AG09319 (cell line): ENCODE measurements at regions not wholly inside any gene's neighbourhood (a gene's known extent, or its start where the extent isn't known, plus 50 kb on each side); places are given as distances from the start of the nearest gene placed in this dataset.

Experiments
- DNase-seq: peaks from one replicate; pipeline ENCODE4 v3.0.0-alpha.2; 2010; ENCODE audit warnings: low read depth; ENCODE audit errors: extremely low read depth
- CTCF ChIP-seq: IDR thresholded peaks from 2 replicates; pipeline ENCODE4 v1.5.1; 2011; ENCODE audit warnings: low read depth, mild to moderate bottlenecking, inconsistent platforms, low read length, moderate library complexity

GRCh38 chr5:123754908-123755307 lies 242.9 kb downstream of the CSNK1G3 start:
- DNase-seq = no peak
- TF ChIP-seq CTCF = no peak

DNA sequence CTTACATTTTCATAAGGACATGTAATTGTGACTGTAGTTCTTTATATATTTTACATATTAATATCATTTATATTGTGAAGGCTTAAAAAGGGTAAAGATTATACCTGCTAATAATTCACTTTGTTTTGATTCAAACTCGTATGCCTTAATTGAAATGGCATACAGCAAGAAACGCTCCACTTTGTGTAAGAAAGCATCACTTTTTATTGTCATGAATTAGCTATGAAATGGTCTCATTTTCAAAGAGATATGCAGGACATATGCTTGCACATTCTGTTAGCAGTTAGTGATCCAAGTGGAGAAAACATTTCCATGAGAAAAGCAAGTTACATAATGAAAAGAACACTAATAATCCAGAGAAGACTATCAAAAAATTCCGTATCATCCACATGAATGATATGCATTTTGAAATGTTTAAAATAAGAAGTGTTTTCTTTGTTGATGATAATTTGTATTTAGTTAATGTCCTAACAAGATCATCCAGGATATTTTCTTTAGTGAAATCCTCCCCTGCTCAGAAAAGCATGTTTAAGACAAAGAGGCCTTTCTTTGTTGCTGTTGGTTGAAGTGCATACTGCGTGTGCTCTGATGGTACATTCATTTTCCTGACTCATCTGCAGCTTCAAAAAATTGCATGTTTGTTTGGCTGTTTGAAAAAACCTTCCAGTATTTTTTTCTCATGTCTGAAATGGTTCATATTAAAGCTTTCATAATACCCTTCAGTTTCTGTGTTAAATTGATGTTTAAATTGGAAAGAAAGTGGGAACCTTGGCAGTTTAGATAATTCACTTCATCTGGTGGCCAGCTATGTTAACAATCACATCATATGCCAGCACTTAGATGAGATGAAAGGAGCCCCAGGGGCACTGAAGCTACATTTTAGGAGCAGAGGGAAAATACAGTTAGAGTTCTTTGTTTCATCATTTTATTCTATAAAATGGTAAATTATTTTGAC lies 242.2 kb downstream of the CSNK1G3 start:
- no peak for TF ChIP-seq CTCF
- DNase-seq = no peak

- no peak for TF ChIP-seq CTCF
- no peak for DNase-seq
These were observed 241.4 kb downstream of the CSNK1G3 start for GRCh38 chr5:123753180-123753936.

GRCh38 chr5:123752552-123753179 lies 240.7 kb downstream of the CSNK1G3 start:
- TF ChIP-seq CTCF = no peak
- DNase-seq = peak; percentile 53

DNA sequence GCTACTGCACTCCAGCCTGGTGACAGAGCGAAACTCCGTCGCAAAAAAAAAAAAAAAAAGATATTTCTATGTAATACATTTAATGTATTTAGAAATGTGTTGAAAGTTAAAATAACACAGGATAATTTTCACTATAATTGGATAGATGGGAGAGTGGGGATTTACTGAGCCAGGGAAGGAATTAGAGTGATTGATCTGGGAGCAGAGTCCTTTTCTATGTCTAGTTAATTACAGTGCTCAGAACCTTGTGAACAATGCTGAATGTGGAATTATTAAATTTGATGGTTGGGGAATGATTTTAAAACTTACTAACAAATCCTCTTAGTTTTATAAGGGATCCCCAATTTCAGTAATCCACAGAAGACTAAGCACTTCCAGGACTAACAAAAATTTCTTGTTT lies 239.7 kb downstream of the CSNK1G3 start:
- TF ChIP-seq CTCF = no peak
- DNase-seq = no peak

DNA sequence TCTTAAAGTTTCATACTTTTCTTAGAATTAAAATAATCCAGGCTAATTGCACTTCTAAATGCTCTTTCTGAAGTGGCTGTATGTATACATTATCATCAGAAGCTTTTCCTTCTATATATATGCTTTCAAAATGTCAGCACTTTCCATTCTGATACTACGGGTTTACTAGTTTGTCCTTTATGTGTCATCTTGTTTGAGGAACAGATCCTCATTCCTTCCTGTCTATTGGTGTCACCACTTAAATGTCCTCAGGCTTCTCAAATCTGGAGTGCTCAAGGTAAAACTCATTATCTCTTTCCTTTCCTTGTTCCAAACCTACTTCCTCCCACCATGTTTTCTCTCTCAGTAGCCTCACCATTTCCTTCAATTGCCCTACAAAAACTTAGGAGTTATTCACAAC lies 236.3 kb downstream of the CSNK1G3 start:
- DNase-seq = no peak
- TF ChIP-seq CTCF = no peak
